K562 (cell line): ENCODE measurements at regions not wholly inside any gene's neighbourhood (a gene's known extent, or its start where the extent isn't known, plus 50 kb on each side); places are given as distances from the start of the nearest gene placed in this dataset.

Source experiments
- ARHGAP35 ChIP-seq: fragments of 450-650 bp; IDR thresholded peaks from 2 replicates; pipeline ENCODE4 v1.6.1; 2018; ENCODE audit not compliant: partially characterized antibody
- ARID1B ChIP-seq: fragments of 450-650 bp; IDR thresholded peaks from 2 replicates; pipeline ENCODE4 v1.6.1; 2016; ENCODE audit warnings: antibody characterized with exemption, mild to moderate bottlenecking, inconsistent platforms
- CCNT2 ChIP-seq: IDR thresholded peaks from 2 replicates; pipeline ENCODE4 v1.6.1; 2011; ENCODE audit warnings: borderline replicate concordance, low read depth, mild to moderate bottlenecking, moderate library complexity, mixed read lengths, low read length; ENCODE audit not compliant: insufficient read length; ENCODE audit errors: extremely low read depth
- GATAD2A ChIP-seq: fragments of 450-650 bp; IDR thresholded peaks from 2 replicates; pipeline ENCODE4 v1.6.1; 2017
- HDAC1 ChIP-seq, 2 experiments: fragments of 450-650 bp; IDR thresholded peaks; 2 replicates each; pipeline ENCODE4 v1.6.1; 2016 to 2017; ENCODE audit warnings: inconsistent platforms in 1 of 2, mild to moderate bottlenecking in 1 of 2, moderate library complexity in 1 of 2
- IFI16 ChIP-seq: fragments of 250-450 bp; sonication (Bioruptor Pico); IDR thresholded peaks from 2 replicates; pipeline ENCODE4 v2.1.2; 2022; ENCODE audit warnings: mild to moderate bottlenecking, inconsistent platforms
- KLF1 ChIP-seq: fragments of 450-650 bp; IDR thresholded peaks from 2 replicates; pipeline ENCODE4 v1.6.1; 2016; ENCODE audit warnings: missing genetic modification characterization, missing compliant biosample characterization
- MECOM ChIP-seq: fragments of 250-450 bp; sonication (Bioruptor Pico); IDR thresholded peaks from 2 replicates; pipeline ENCODE4 v1.8.0; 2022; ENCODE audit warnings: inconsistent platforms
- NR3C1 ChIP-seq: sonication (generic); formaldehyde crosslinking; IDR thresholded peaks from 2 replicates; pipeline ENCODE4 v1.8.1; 2022; ENCODE audit warnings: missing genetic modification reagents
- POLR2B ChIP-seq: fragments of 450-650 bp; IDR thresholded peaks from 2 replicates; pipeline ENCODE4 v1.6.1; 2018; ENCODE audit warnings: low read depth; ENCODE audit not compliant: partially characterized antibody
- POLR3G ChIP-seq: IDR thresholded peaks from 2 replicates; pipeline ENCODE4 v1.6.1; 2011; ENCODE audit not compliant: insufficient read length, insufficient replicate concordance; ENCODE audit errors: extremely low read depth
- PRPF4 ChIP-seq: fragments of 200-400 bp; formaldehyde crosslinking; IDR thresholded peaks from one replicate; pipeline ENCODE4 v1.6.1; 2017; ENCODE audit warnings: low read length, low read depth, mild to moderate bottlenecking; ENCODE audit not compliant: insufficient read depth, poor library complexity, severe bottlenecking
- PURB ChIP-seq: sonication (generic); formaldehyde crosslinking; IDR thresholded peaks from 2 replicates; pipeline ENCODE4 v1.9.0; 2021; ENCODE audit warnings: low read depth, mild to moderate bottlenecking, missing genetic modification reagents
- RCOR1 ChIP-seq, 2 experiments: IDR thresholded peaks; 2 replicates each; pipeline ENCODE4 v1.6.1; 2012; ENCODE audit warnings: low read depth in 2 of 2, low read length in 2 of 2, borderline replicate concordance in 1 of 2, improper control_type of control experiment in 1 of 2
- SMAD2 ChIP-seq: fragments of 150-350 bp; IDR thresholded peaks from 2 replicates; pipeline ENCODE4 v1.6.1; 2014; ENCODE audit warnings: low read depth, mild to moderate bottlenecking, low read length
- SMARCE1 ChIP-seq: fragments of 450-650 bp; IDR thresholded peaks from 2 replicates; pipeline ENCODE4 v1.7.1; 2016; ENCODE audit warnings: mild to moderate bottlenecking
- ZFP1 ChIP-seq: fragments of 450-650 bp; formaldehyde crosslinking; IDR thresholded peaks from 2 replicates; pipeline ENCODE4 v1.4.0; 2020; ENCODE audit warnings: mild to moderate bottlenecking, mixed read lengths
- ZNF134 ChIP-seq: fragments of 250-450 bp; sonication (Bioruptor Pico); conservative IDR thresholded peaks from 2 replicates; pipeline ENCODE4 v1.4.0; 2020
- ZNF75A ChIP-seq: fragments of 450-650 bp; formaldehyde crosslinking; IDR thresholded peaks from 2 replicates; pipeline ENCODE4 v1.4.0; 2020; ENCODE audit warnings: mild to moderate bottlenecking
- ZNF76 ChIP-seq: fragments of 250-450 bp; sonication (Bioruptor Pico); IDR thresholded peaks from 2 replicates; pipeline ENCODE4 v1.4.0; 2020; ENCODE audit warnings: mild to moderate bottlenecking, moderate library complexity, borderline replicate concordance
- ZZZ3 ChIP-seq: fragments of 450-650 bp; IDR thresholded peaks from 2 replicates; pipeline ENCODE4 v1.6.1; 2016; ENCODE audit warnings: antibody characterized with exemption, mild to moderate bottlenecking, moderate library complexity
- TF ChIP-seq, protein P1 (sequence below), 2 experiments: IDR thresholded peaks; 2 replicates each; pipeline ENCODE4 v1.6.1; 2011; ENCODE audit warnings: borderline replicate concordance in 1 of 2, control low read depth in 1 of 2, low read depth in 1 of 2, low read length in 1 of 2, mild to moderate bottlenecking in 1 of 2, mixed read lengths in 1 of 2, moderate library complexity in 1 of 2; ENCODE audit not compliant: insufficient read depth in 1 of 2, insufficient read length in 1 of 2, poor library complexity in 1 of 2, severe bottlenecking in 1 of 2; ENCODE audit errors: extremely low read depth in 1 of 2
- TF ChIP-seq, protein P2 (sequence below): fragments of 250-450 bp; sonication (Bioruptor Pico); IDR thresholded peaks from 2 replicates; pipeline ENCODE4 v1.8.0; 2022; ENCODE audit warnings: inconsistent platforms, mild to moderate bottlenecking, moderate library complexity, borderline replicate concordance
- TF ChIP-seq, protein P3 (sequence below), 2 experiments: fragments of 250-450 bp in 1 of 2; fragments of 450-650 bp in 1 of 2; sonication (Bioruptor Pico) in 1 of 2; IDR thresholded peaks; 2 replicates each; pipeline versions ENCODE4 v1.6.1 to v1.8.0; 2016 to 2021; ENCODE audit warnings: mild to moderate bottlenecking in 2 of 2, moderate library complexity in 2 of 2, missing compliant biosample characterization in 1 of 2, missing genetic modification characterization in 1 of 2
- TF ChIP-seq, protein P4 (sequence below): fragments of 250-450 bp; sonication (Bioruptor Pico); IDR thresholded peaks from 2 replicates; pipeline ENCODE4 v1.5.0; 2021

DNA sequence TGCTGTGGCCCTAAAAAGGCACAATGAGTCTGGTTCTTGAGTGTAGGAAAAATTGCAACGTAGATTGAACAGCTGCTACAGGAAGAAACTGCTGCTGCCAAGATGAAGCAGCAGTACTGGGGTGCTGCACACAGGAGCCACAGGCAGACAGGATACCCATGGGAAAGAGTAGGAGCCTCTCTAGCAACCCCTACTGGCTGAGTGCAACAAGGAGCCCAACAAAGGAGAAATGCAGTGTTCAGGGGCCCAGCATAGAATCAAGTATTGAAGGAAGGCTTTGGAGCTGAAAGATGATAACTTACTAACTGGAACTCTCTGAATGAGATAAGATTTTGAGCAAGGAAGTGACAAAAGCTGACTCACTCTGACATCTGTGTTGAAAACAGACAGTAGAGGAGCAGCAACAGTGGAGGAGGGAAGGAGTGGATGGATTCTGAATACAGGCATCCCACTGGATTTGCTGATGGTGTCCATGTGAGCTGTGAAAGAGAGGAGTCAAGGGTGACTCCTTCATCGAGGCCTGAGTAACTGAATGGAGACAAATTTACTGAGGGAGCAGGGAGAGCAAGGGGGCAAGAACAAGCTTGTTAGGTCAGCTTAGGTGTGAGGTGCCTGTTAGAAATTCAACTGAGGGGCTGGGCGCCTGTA lies 534.7 kb upstream of the JARID2 start (continued):
- TF ChIP-seq PURB: no peak
- TF ChIP-seq POLR3G: no peak
- TF ChIP-seq CCNT2: no peak
- TF ChIP-seq, protein P1, sequence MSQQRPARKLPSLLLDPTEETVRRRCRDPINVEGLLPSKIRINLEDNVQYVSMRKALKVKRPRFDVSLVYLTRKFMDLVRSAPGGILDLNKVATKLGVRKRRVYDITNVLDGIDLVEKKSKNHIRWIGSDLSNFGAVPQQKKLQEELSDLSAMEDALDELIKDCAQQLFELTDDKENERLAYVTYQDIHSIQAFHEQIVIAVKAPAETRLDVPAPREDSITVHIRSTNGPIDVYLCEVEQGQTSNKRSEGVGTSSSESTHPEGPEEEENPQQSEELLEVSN (IDR thresholded peaks at IDR 0.05; ENCODE audit: borderline replicate concordance in 1 of 2, extremely low read depth in 1 of 2, insufficient read depth in 1 of 2, insufficient read length in 1 of 2, low read depth in 1 of 2, low read length in 1 of 2, poor library complexity in 1 of 2, severe bottlenecking in 1 of 2): no peak
- peak; percentile 95 for TF ChIP-seq ARID1B
- TF ChIP-seq ZNF75A (CRISPR knock-in tag): no peak
- peak in 1 of 2 experiments; percentile 86; a peak in 2 of 4 replicates for TF ChIP-seq HDAC1 (IDR thresholded peaks at IDR 0.05)
- TF ChIP-seq KLF1 (tag): no peak; the same call in 1 of the 2 replicates
- TF ChIP-seq SMAD2: no peak
- TF ChIP-seq ZNF76: peak; percentile 58; the same call in 1 of the 2 replicates
- TF ChIP-seq GATAD2A: peak; percentile 89
- no peak for TF ChIP-seq NR3C1
- no peak for TF ChIP-seq ARHGAP35
- TF ChIP-seq POLR2B: peak; percentile 69
- TF ChIP-seq PRPF4: no peak
- TF ChIP-seq, protein P2, sequence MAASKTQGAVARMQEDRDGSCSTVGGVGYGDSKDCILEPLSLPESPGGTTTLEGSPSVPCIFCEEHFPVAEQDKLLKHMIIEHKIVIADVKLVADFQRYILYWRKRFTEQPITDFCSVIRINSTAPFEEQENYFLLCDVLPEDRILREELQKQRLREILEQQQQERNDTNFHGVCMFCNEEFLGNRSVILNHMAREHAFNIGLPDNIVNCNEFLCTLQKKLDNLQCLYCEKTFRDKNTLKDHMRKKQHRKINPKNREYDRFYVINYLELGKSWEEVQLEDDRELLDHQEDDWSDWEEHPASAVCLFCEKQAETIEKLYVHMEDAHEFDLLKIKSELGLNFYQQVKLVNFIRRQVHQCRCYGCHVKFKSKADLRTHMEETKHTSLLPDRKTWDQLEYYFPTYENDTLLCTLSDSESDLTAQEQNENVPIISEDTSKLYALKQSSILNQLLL (CRISPR knock-in tag): no peak
- 0 out of 2 replicates have a peak, but pooled peaks have one; percentile 34 for TF ChIP-seq ZNF134 (CRISPR knock-in tag)
- TF ChIP-seq SMARCE1: peak; percentile 96
- TF ChIP-seq RCOR1 (IDR thresholded peaks at IDR 0.05; ENCODE audit: borderline replicate concordance in 1 of 2, low read depth in 2 of 2, low read length in 2 of 2): peak in 1 of 2 experiments; percentile 96; a peak in 2 of 4 replicates
- TF ChIP-seq ZFP1 (CRISPR knock-in tag): peak; percentile 72; the same call in 1 of the 2 replicates
- TF ChIP-seq, protein P3, sequence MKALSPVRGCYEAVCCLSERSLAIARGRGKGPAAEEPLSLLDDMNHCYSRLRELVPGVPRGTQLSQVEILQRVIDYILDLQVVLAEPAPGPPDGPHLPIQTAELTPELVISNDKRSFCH (CRISPR knock-in tag; IDR thresholded peaks at IDR 0.05): no peak
- TF ChIP-seq, protein P3 (tag; IDR thresholded peaks at IDR 0.05): peak; percentile 53; the same call in 1 of the 2 replicates
- TF ChIP-seq, protein P4, sequence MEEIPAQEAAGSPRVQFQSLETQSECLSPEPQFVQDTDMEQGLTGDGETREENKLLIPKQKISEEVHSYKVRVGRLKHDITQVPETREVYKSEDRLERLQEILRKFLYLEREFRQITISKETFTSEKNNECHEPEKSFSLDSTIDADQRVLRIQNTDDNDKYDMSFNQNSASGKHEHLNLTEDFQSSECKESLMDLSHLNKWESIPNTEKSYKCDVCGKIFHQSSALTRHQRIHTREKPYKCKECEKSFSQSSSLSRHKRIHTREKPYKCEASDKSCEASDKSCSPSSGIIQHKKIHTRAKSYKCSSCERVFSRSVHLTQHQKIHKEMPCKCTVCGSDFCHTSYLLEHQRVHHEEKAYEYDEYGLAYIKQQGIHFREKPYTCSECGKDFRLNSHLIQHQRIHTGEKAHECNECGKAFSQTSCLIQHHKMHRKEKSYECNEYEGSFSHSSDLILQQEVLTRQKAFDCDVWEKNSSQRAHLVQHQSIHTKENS (CRISPR knock-in tag): no peak
- peak; percentile 72; the same call in 1 of the 2 replicates for TF ChIP-seq MECOM (CRISPR knock-in tag)
- TF ChIP-seq IFI16: no peak
- TF ChIP-seq ZZZ3: no peak
